ENCODE measurements at regions not wholly inside any gene's neighbourhood (a gene's known extent, or its start where the extent isn't known, plus 50 kb on each side); places are given as distances from the start of the nearest gene placed in this dataset.

GRCh38 chr7:17706275-17706674, 234.0 kb downstream of the SNX13 start:
- no peak for DNase-seq

GRCh38 chr7:17706734-17707133, 233.6 kb downstream of the SNX13 start:
- DNase-seq: peak; percentile 51 to 66

GRCh38 chr7:17709127-17709526, 231.2 kb downstream of the SNX13 start:
- no peak for DNase-seq

- DNase-seq: no peak
Measured at GRCh38 chr7:17709599-17709998, 230.7 kb downstream of the SNX13 start.

- DNase-seq: no peak
Measured at GRCh38 chr7:17710312-17710711, 230.0 kb downstream of the SNX13 start.

- DNase-seq: no peak
Measured at GRCh38 chr7:17713584-17713983, 226.7 kb downstream of the SNX13 start.

GRCh38 chr7:17716816-17717215, 223.5 kb downstream of the SNX13 start:
- no peak for DNase-seq

- no peak for DNase-seq
Measured at GRCh38 chr7:17719998-17720397, 220.3 kb downstream of the SNX13 start.

- no peak for DNase-seq
Measured at GRCh38 chr7:17721736-17722285, 218.5 kb downstream of the SNX13 start.

GRCh38 chr7:17722798-17723197, 217.5 kb downstream of the SNX13 start:
- peak in 1 of 2 experiments; percentile 8 for DNase-seq

GRCh38 chr7:17725821-17726220, 214.5 kb downstream of the SNX13 start:
- no peak for DNase-seq

GRCh38 chr7:17732083-17732482, 208.2 kb downstream of the SNX13 start:
- no peak for DNase-seq
